ENCODE measurements at regions not wholly inside any gene's neighbourhood (a gene's known extent, or its start where the extent isn't known, plus 50 kb on each side); places are given as distances from the start of the nearest gene placed in this dataset.
"Not testable (repeated sequence)": the region's sequence is repeated elsewhere in the genome, so short reads cannot be mapped to it uniquely, and the experiment has no call there.

GRCh38 chr21:15127437-15127836 lies 62.6 kb upstream of the NRIP1 start:
- no peak overlapping the region for H3K4me3 ChIP-seq (ENCODE audit: insufficient read depth, low read depth, low read length)
- no peaks in the 10 kb centered on the region for H3K27me3 ChIP-seq (ENCODE audit: insufficient read depth, low read length)
- Mint-ChIP-seq H3K27me3 (ENCODE audit: low read depth, unreplicated experiment) (no peaks in the 10 kb centered on the region), H3K4me1 (ENCODE audit: low read depth, unreplicated experiment) (peaks cover 6% of the 10 kb centered on the region), H3K4me3 (ENCODE audit: unreplicated experiment) (no peak overlapping the region), H3K9me3 (ENCODE audit: unreplicated experiment) (peaks cover 5% of the 10 kb centered on the region), H3K27ac (ENCODE audit: unreplicated experiment) (no peak overlapping the region), H3K36me3 (ENCODE audit: low read depth, unreplicated experiment) (no peaks in the 10 kb centered on the region)
- H3K36me3 ChIP-seq (ENCODE audit: insufficient read depth, low read length): no peaks in the 10 kb centered on the region
- FAIRE-seq (no peak), DNase-seq (ENCODE audit: low read depth) (no peak)
- no peaks in the 10 kb centered on the region for H3K79me2 ChIP-seq (ENCODE audit: insufficient read depth, low read length)
- H3K9ac ChIP-seq (ENCODE audit: low read length): no peak overlapping the region
- H3K27ac ChIP-seq (ENCODE audit: low read depth, low read length): no peak overlapping the region
- H3K9me3 ChIP-seq (ENCODE audit: insufficient read depth, low read depth, low read length): no peaks in the 10 kb centered on the region
- H4K20me1 ChIP-seq (ENCODE audit: insufficient read depth, low read length): no peaks in the 10 kb centered on the region
- H2AFZ ChIP-seq (ENCODE audit: low read depth, low read length): no peak overlapping the region
- H3K4me2 ChIP-seq (ENCODE audit: low read length): no peak overlapping the region
- no peaks in the 10 kb centered on the region for H3K4me1 ChIP-seq (ENCODE audit: insufficient read depth, low read length)
- no peak for TF ChIP-seq CTCF (IDR thresholded peaks at IDR 0.05; ENCODE audit: insufficient read depth, low read depth, low read length)
- no peak for TF ChIP-seq EZH2 (IDR thresholded peaks at IDR 0.05; ENCODE audit: insufficient read depth, low read length)

- Histone ChIP-seq H3K27me3 (ENCODE audit: insufficient read depth, low read length) (no peaks in the 10 kb centered on the region), H3K4me1 (ENCODE audit: insufficient read depth, low read length) (no peaks in the 10 kb centered on the region), H4K20me1 (ENCODE audit: insufficient read depth, low read length) (no peaks in the 10 kb centered on the region), H3K4me3 (ENCODE audit: insufficient read depth, low read depth, low read length) (no peak overlapping the region), H3K9ac (ENCODE audit: low read length) (no peak overlapping the region), H3K4me2 (ENCODE audit: low read length) (no peak overlapping the region), H3K36me3 (ENCODE audit: insufficient read depth, low read length) (no peaks in the 10 kb centered on the region), H2AFZ (ENCODE audit: low read depth, low read length) (no peak overlapping the region), H3K9me3 (ENCODE audit: insufficient read depth, low read depth, low read length) (no peaks in the 10 kb centered on the region), H3K79me2 (ENCODE audit: insufficient read depth, low read length) (no peaks in the 10 kb centered on the region), H3K27ac (ENCODE audit: low read depth, low read length) (no peak overlapping the region)
- no peaks in the 10 kb centered on the region for H3K27me3 Mint-ChIP-seq (ENCODE audit: low read depth, unreplicated experiment)
- H3K4me3 Mint-ChIP-seq (ENCODE audit: unreplicated experiment): no peak overlapping the region
- no peaks in the 10 kb centered on the region for H3K36me3 Mint-ChIP-seq (ENCODE audit: low read depth, unreplicated experiment)
- FAIRE-seq (no peak), DNase-seq (ENCODE audit: low read depth) (no peak)
- H3K4me1 Mint-ChIP-seq (ENCODE audit: low read depth, unreplicated experiment): peaks cover 4% of the 10 kb centered on the region
- H3K9me3 Mint-ChIP-seq (ENCODE audit: unreplicated experiment): peaks cover 5% of the 10 kb centered on the region
- no peak overlapping the region for H3K27ac Mint-ChIP-seq (ENCODE audit: unreplicated experiment)
- TF ChIP-seq EZH2 (IDR thresholded peaks at IDR 0.05; ENCODE audit: insufficient read depth, low read length) (no peak), CTCF (IDR thresholded peaks at IDR 0.05; ENCODE audit: insufficient read depth, low read depth, low read length) (no peak)
Observed at GRCh38 chr21:15128267-15128666, 63.5 kb upstream of the NRIP1 start.

GRCh38 chr21:15128714-15129113 lies 63.9 kb upstream of the NRIP1 start:
- H3K27me3 ChIP-seq (ENCODE audit: insufficient read depth, low read length); H3K79me2 ChIP-seq (ENCODE audit: insufficient read depth, low read length); H2AFZ ChIP-seq (ENCODE audit: low read depth, low read length); H3K4me2 ChIP-seq (ENCODE audit: low read length); DNase-seq (ENCODE audit: low read depth); H3K27ac ChIP-seq (ENCODE audit: low read depth, low read length); H3K9me3 Mint-ChIP-seq (ENCODE audit: unreplicated experiment); H3K27ac Mint-ChIP-seq (ENCODE audit: unreplicated experiment); H3K4me1 ChIP-seq (ENCODE audit: insufficient read depth, low read length); H3K36me3 ChIP-seq (ENCODE audit: insufficient read depth, low read length); H3K4me3 ChIP-seq (ENCODE audit: insufficient read depth, low read depth, low read length); H3K9ac ChIP-seq (ENCODE audit: low read length); H3K4me1 Mint-ChIP-seq (ENCODE audit: low read depth, unreplicated experiment); H4K20me1 ChIP-seq (ENCODE audit: insufficient read depth, low read length); H3K36me3 Mint-ChIP-seq (ENCODE audit: low read depth, unreplicated experiment); H3K27me3 Mint-ChIP-seq (ENCODE audit: low read depth, unreplicated experiment); FAIRE-seq; H3K9me3 ChIP-seq (ENCODE audit: insufficient read depth, low read depth, low read length); H3K4me3 Mint-ChIP-seq (ENCODE audit: unreplicated experiment): not testable (repeated sequence)

All from astrocyte (in vitro differentiated cells and primary cell).